Central memory CD8-positive, alpha-beta T cell (primary cell): ENCODE measurements at regions not wholly inside any gene's neighbourhood (a gene's known extent, or its start where the extent isn't known, plus 50 kb on each side); places are given as distances from the start of the nearest gene placed in this dataset.
"Not testable (repeated sequence)": the region's sequence is repeated elsewhere in the genome, so short reads cannot be mapped to it uniquely, and the experiment has no call there.

ENCODE experiments used
- ATAC-seq: fragments of 150-1000 bp; cut with Tn5 transposase; replicated peaks from 2 replicates; pipeline ENCODE4 v1.10.0; 2022; ENCODE audit warnings: mild to moderate bottlenecking, moderate FRiP score, moderate number of reproducible peaks; ENCODE audit not compliant: poor library complexity, severe bottlenecking; ENCODE audit errors: extremely low read depth
- DNase-seq, 2 donors: peaks; one replicate each; pipeline ENCODE4 v3.0.0; 2021; ENCODE audit warnings: low spot score in 2 of 2
- H3K27ac Mint-ChIP-seq: one replicate; pipeline ENCODE4 v1.8.0; 2022; ENCODE audit warnings: low read depth, mild to moderate bottlenecking, moderate library complexity, mixed read lengths
- H3K27me3 Mint-ChIP-seq: one replicate; pipeline ENCODE4 v1.8.0; 2022; ENCODE audit warnings: mixed read lengths
- H3K36me3 Mint-ChIP-seq: one replicate; pipeline ENCODE4 v1.8.0; 2022; ENCODE audit warnings: mild to moderate bottlenecking, moderate library complexity, mixed read lengths; ENCODE audit not compliant: insufficient read depth
- H3K4me1 Mint-ChIP-seq: one replicate; pipeline ENCODE4 v1.8.0; 2022; ENCODE audit warnings: mixed read lengths
- H3K4me3 Mint-ChIP-seq: one replicate; pipeline ENCODE4 v1.8.0; 2022; ENCODE audit warnings: mild to moderate bottlenecking, moderate library complexity, mixed read lengths
- H3K9me3 Mint-ChIP-seq: one replicate; pipeline ENCODE4 v1.8.0; 2022; ENCODE audit warnings: mixed read lengths

GRCh38 chr3:188978421-188979171 is 193.2 kb upstream of the TPRG1 start:
- Mint-ChIP-seq H3K36me3 (no peaks in the 10 kb centered on the region), H3K27ac (no peak overlapping the region), H3K27me3 (no peaks in the 10 kb centered on the region)

GRCh38 chr3:188979248-188979647 is 192.5 kb upstream of the TPRG1 start:
- Mint-ChIP-seq H3K9me3 (no peaks in the 10 kb centered on the region), H3K4me3 (no peak overlapping the region), H3K27ac (no peak overlapping the region), H3K27me3 (no peaks in the 10 kb centered on the region), H3K4me1 (peaks cover 19% of the 10 kb centered on the region), H3K36me3 (no peaks in the 10 kb centered on the region)
- no peak for DNase-seq
- no peak for ATAC-seq

More at GRCh38 chr3:188978421-188979171, 193.2 kb upstream of the TPRG1 start:
- DNase-seq (no peak), ATAC-seq (no peak)
- Mint-ChIP-seq H3K4me1 (peaks cover 25% of the 10 kb centered on the region), H3K4me3 (no peak overlapping the region), H3K9me3 (no peaks in the 10 kb centered on the region)

DNA sequence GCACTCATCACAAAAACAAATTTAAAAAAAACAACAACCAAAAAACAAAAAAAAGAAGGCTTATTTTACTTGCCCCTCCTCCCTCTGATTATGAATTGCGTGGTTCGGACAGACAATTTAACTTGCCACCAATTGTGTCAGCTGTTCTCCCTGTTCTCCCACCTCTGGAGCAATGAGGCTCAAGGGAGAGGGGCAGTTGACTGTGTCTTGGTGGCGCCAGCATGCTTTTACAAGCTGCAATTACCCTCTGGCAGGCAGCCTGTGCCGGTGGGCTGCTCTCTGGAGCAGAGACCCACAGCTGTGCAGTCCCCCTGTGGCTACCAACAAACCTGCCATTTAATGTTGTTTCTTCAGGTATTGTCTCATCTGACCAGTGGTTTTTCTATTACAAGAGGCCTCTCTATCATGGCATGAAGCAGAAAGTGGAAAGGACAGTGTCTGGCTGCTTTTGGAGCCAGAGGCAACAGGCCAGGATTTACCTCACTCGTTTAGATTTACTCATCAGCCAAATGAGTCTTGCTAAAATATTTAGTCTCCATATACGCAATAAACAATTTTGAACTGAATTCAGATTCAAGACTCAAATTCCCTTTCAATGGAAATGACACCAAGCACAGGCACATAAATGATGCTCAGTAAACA is 192.0 kb upstream of the TPRG1 start:
- Mint-ChIP-seq H3K4me3 (no peak overlapping the region), H3K27ac (no peak overlapping the region), H3K27me3 (no peaks in the 10 kb centered on the region), H3K36me3 (no peaks in the 10 kb centered on the region), H3K4me1 (peaks cover 14% of the 10 kb centered on the region), H3K9me3 (no peaks in the 10 kb centered on the region)
- no peak for DNase-seq
- no peak for ATAC-seq

DNA sequence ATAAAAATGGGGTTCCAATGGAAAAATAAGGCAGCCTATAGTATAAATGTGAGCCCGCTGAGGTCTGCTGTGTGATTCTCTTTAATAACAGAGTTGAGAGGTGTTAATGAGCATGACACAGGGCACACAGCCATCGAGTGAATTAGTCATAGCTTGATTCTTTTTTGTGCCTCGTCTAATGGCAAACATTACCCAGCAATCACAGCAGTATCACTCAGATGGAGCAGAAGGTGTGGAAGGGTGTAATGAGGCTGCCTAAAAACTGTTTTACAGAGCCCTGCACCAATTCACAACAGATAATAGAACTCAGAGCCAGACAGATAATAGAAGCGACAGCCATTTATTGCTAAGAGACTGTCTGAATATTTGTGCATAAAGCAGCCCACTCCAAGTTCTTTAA is 178.6 kb upstream of the TPRG1 start:
- Mint-ChIP-seq H3K9me3 (no peaks in the 10 kb centered on the region), H3K27me3 (no peaks in the 10 kb centered on the region)
- no peak for ATAC-seq

GRCh38 chr3:189001559-189001958 is 170.2 kb upstream of the TPRG1 start:
- H3K27me3 Mint-ChIP-seq: no peaks in the 10 kb centered on the region
- no peak for ATAC-seq

More for the DNA sequence above, 178.6 kb upstream of the TPRG1 start:
- H3K27ac Mint-ChIP-seq: no peak overlapping the region
- H3K36me3 Mint-ChIP-seq: no peaks in the 10 kb centered on the region
- H3K4me1 Mint-ChIP-seq: no peaks in the 10 kb centered on the region
- DNase-seq: no peak
- no peak overlapping the region for H3K4me3 Mint-ChIP-seq

DNA sequence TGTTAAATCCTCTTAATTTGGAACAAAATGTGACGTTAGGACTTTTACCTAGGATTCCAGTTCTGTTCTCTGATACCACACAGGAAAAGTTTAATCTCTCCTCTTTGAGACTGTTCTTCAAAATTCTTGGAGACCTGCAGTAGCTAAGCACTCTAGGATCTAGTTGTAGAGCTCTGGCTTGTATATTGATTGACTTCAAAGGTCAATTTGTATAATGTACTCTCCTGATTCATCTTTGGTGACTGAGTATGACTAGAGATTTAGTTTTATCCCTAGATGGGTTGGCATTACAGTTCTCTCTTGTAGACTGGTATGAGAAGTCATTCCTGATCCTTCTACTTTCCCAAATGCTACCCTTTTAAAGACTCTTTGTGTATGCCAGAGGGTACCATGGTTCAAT is 168.4 kb upstream of the TPRG1 start:
- H3K4me3 Mint-ChIP-seq: no peak overlapping the region
- no peaks in the 10 kb centered on the region for H3K27me3 Mint-ChIP-seq
- H3K4me1 Mint-ChIP-seq: no peaks in the 10 kb centered on the region
- no peaks in the 10 kb centered on the region for H3K36me3 Mint-ChIP-seq
- no peak for ATAC-seq
- DNase-seq: no peak
- no peaks in the 10 kb centered on the region for H3K9me3 Mint-ChIP-seq
- H3K27ac Mint-ChIP-seq: no peak overlapping the region

More at GRCh38 chr3:189001559-189001958, 170.2 kb upstream of the TPRG1 start:
- Mint-ChIP-seq H3K27ac (no peak overlapping the region), H3K4me3 (no peak overlapping the region), H3K4me1 (no peaks in the 10 kb centered on the region), H3K9me3 (no peaks in the 10 kb centered on the region), H3K36me3 (no peaks in the 10 kb centered on the region)
- no peak for DNase-seq

GRCh38 chr3:189013224-189013888 is 158.4 kb upstream of the TPRG1 start:
- Mint-ChIP-seq H3K27me3 (no peaks in the 10 kb centered on the region), H3K4me1 (peaks cover 18% of the 10 kb centered on the region), H3K4me3 (no peak overlapping the region), H3K27ac (no peak overlapping the region), H3K36me3 (no peaks in the 10 kb centered on the region), H3K9me3 (peaks cover 12% of the 10 kb centered on the region)
- DNase-seq (no peak), ATAC-seq (no peak)

DNA sequence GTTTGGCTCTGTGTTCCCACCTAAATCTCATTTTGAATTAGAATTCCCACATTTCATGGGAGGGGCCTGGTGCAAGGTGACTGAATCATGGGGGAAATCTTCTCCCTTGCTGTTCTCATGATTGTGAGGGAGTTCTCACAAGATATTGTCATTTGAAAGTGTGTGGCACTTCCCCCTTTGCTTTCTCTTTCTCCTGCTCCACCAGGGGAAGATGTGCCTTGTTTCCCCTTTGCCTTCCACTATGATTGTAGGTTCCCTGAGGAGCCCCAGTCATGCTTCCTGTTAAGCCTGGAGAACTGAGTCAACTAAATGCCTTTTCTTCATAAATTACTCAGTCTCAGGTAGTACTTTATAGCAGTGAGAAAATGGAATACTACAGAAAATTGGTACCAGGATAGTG is 157.2 kb upstream of the TPRG1 start:
- H3K4me3 Mint-ChIP-seq: no peak overlapping the region
- no peak for DNase-seq
- peaks cover 12% of the 10 kb centered on the region for H3K9me3 Mint-ChIP-seq
- H3K27me3 Mint-ChIP-seq: no peaks in the 10 kb centered on the region
- H3K4me1 Mint-ChIP-seq: peaks cover 18% of the 10 kb centered on the region
- H3K27ac Mint-ChIP-seq: no peak overlapping the region
- no peaks in the 10 kb centered on the region for H3K36me3 Mint-ChIP-seq
- no peak for ATAC-seq

GRCh38 chr3:189022576-189023466 is 148.9 kb upstream of the TPRG1 start:
- ATAC-seq, H3K27ac Mint-ChIP-seq, H3K4me1 Mint-ChIP-seq, H3K4me3 Mint-ChIP-seq, H3K9me3 Mint-ChIP-seq, H3K36me3 Mint-ChIP-seq, DNase-seq: not testable (repeated sequence)
- peaks cover 13% of the 10 kb centered on the region for H3K27me3 Mint-ChIP-seq

- H3K27me3 Mint-ChIP-seq: peaks cover 23% of the 10 kb centered on the region
- no peak overlapping the region for H3K4me3 Mint-ChIP-seq
- DNase-seq (no peak), ATAC-seq (no peak)
- H3K4me1 Mint-ChIP-seq: no peaks in the 10 kb centered on the region
- H3K9me3 Mint-ChIP-seq: no peaks in the 10 kb centered on the region
- H3K36me3 Mint-ChIP-seq: no peaks in the 10 kb centered on the region
- no peak overlapping the region for H3K27ac Mint-ChIP-seq
These were observed 145.9 kb upstream of the TPRG1 start for GRCh38 chr3:189025866-189026265.

DNA sequence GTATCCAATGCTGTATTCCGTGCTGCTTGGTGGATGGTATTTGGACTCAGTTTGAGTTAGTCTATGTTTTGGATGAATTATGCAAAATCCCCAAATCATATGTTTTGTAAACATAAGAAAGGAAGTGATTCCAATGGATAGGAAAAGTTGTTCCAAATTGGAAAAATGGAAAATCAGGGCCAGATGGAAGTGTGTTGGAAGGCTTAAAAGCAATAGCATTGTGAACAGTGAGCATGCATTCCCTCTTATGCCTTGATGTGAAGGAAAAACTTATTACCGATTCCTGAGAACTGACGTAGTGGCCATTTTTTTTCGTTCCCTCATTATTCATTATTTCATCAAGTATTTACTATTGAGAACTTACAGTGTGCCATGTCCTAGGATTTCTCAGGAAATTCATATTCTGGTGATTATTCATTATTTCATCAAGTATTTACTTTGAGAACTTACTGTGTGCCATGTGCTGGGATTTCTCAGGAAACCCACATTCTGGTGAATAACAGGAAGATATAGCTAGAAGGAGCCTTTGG is 144.1 kb upstream of the TPRG1 start:
- Mint-ChIP-seq H3K27me3 (peaks cover 23% of the 10 kb centered on the region), H3K36me3 (no peaks in the 10 kb centered on the region), H3K4me3 (no peak overlapping the region), H3K4me1 (no peaks in the 10 kb centered on the region), H3K27ac (no peak overlapping the region), H3K9me3 (no peaks in the 10 kb centered on the region)
- no peak for ATAC-seq
- DNase-seq: no peak
